ENCODE measurements at regions not wholly inside any gene's neighbourhood (a gene's known extent, or its start where the extent isn't known, plus 50 kb on each side); places are given as distances from the start of the nearest gene placed in this dataset.

DNA sequence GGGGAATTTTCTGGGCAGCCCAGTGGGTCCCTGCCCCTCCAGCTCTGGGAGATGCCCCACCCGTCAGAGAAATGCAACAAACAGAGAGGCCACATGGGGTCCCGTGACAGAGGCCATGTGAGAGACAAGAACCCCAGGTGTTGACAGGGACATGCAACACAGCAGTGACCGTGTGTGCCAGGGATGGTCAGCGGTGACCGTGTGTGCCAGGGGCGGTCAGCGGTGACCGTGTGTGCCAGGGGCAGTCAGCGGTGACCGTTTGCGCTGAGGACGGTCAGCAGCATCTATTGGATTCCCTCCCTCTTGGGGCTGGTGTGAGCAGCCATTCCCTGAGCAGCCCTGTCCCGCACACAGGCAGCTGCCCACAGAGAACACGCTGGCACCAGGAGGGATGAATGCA lies 146.6 kb upstream of the OTOS start (continued):
- TF ChIP-seq, protein P1, sequence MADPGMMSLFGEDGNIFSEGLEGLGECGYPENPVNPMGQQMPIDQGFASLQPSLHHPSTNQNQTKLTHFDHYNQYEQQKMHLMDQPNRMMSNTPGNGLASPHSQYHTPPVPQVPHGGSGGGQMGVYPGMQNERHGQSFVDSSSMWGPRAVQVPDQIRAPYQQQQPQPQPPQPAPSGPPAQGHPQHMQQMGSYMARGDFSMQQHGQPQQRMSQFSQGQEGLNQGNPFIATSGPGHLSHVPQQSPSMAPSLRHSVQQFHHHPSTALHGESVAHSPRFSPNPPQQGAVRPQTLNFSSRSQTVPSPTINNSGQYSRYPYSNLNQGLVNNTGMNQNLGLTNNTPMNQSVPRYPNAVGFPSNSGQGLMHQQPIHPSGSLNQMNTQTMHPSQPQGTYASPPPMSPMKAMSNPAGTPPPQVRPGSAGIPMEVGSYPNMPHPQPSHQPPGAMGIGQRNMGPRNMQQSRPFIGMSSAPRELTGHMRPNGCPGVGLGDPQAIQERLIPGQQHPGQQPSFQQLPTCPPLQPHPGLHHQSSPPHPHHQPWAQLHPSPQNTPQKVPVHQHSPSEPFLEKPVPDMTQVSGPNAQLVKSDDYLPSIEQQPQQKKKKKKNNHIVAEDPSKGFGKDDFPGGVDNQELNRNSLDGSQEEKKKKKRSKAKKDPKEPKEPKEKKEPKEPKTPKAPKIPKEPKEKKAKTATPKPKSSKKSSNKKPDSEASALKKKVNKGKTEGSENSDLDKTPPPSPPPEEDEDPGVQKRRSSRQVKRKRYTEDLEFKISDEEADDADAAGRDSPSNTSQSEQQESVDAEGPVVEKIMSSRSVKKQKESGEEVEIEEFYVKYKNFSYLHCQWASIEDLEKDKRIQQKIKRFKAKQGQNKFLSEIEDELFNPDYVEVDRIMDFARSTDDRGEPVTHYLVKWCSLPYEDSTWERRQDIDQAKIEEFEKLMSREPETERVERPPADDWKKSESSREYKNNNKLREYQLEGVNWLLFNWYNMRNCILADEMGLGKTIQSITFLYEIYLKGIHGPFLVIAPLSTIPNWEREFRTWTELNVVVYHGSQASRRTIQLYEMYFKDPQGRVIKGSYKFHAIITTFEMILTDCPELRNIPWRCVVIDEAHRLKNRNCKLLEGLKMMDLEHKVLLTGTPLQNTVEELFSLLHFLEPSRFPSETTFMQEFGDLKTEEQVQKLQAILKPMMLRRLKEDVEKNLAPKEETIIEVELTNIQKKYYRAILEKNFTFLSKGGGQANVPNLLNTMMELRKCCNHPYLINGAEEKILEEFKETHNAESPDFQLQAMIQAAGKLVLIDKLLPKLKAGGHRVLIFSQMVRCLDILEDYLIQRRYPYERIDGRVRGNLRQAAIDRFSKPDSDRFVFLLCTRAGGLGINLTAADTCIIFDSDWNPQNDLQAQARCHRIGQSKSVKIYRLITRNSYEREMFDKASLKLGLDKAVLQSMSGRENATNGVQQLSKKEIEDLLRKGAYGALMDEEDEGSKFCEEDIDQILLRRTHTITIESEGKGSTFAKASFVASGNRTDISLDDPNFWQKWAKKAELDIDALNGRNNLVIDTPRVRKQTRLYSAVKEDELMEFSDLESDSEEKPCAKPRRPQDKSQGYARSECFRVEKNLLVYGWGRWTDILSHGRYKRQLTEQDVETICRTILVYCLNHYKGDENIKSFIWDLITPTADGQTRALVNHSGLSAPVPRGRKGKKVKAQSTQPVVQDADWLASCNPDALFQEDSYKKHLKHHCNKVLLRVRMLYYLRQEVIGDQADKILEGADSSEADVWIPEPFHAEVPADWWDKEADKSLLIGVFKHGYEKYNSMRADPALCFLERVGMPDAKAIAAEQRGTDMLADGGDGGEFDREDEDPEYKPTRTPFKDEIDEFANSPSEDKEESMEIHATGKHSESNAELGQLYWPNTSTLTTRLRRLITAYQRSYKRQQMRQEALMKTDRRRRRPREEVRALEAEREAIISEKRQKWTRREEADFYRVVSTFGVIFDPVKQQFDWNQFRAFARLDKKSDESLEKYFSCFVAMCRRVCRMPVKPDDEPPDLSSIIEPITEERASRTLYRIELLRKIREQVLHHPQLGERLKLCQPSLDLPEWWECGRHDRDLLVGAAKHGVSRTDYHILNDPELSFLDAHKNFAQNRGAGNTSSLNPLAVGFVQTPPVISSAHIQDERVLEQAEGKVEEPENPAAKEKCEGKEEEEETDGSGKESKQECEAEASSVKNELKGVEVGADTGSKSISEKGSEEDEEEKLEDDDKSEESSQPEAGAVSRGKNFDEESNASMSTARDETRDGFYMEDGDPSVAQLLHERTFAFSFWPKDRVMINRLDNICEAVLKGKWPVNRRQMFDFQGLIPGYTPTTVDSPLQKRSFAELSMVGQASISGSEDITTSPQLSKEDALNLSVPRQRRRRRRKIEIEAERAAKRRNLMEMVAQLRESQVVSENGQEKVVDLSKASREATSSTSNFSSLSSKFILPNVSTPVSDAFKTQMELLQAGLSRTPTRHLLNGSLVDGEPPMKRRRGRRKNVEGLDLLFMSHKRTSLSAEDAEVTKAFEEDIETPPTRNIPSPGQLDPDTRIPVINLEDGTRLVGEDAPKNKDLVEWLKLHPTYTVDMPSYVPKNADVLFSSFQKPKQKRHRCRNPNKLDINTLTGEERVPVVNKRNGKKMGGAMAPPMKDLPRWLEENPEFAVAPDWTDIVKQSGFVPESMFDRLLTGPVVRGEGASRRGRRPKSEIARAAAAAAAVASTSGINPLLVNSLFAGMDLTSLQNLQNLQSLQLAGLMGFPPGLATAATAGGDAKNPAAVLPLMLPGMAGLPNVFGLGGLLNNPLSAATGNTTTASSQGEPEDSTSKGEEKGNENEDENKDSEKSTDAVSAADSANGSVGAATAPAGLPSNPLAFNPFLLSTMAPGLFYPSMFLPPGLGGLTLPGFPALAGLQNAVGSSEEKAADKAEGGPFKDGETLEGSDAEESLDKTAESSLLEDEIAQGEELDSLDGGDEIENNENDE (IDR thresholded peaks at IDR 0.05; ENCODE audit: insufficient replicate concordance, low read length): no peak
- TF ChIP-seq, protein P2, sequence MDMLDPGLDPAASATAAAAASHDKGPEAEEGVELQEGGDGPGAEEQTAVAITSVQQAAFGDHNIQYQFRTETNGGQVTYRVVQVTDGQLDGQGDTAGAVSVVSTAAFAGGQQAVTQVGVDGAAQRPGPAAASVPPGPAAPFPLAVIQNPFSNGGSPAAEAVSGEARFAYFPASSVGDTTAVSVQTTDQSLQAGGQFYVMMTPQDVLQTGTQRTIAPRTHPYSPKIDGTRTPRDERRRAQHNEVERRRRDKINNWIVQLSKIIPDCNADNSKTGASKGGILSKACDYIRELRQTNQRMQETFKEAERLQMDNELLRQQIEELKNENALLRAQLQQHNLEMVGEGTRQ (IDR thresholded peaks at IDR 0.05; ENCODE audit: low read length): no peak
- no peak for TF ChIP-seq MAFK (IDR thresholded peaks at IDR 0.05; ENCODE audit: low read depth, low read length)
- TF ChIP-seq CTBP2 (IDR thresholded peaks at IDR 0.05; ENCODE audit: borderline replicate concordance, insufficient read depth, insufficient read length, low read length): no peak
- no peak for TF ChIP-seq JUN (IDR thresholded peaks at IDR 0.05; ENCODE audit: low read depth, low read length)
- no peak for TF ChIP-seq SP1 (IDR thresholded peaks at IDR 0.05; ENCODE audit: low read depth, low read length)
- no peak for TF ChIP-seq RFX5 (IDR thresholded peaks at IDR 0.05; ENCODE audit: borderline replicate concordance, low read depth, low read length)
- no peak for TF ChIP-seq TEAD4 (IDR thresholded peaks at IDR 0.05; ENCODE audit: low read depth, low read length)
- no peak for TF ChIP-seq ASH2L (IDR thresholded peaks at IDR 0.05; ENCODE audit: low read length)

All from H1 (cell line).